B cell (primary cell): ENCODE measurements at regions not wholly inside any gene's neighbourhood (a gene's known extent, or its start where the extent isn't known, plus 50 kb on each side); places are given as distances from the start of the nearest gene placed in this dataset.

Experiments used
- ATAC-seq: fragments of 200-7000 bp; cut with Tn5 transposase; one replicate; pipeline ENCODE4 v1.10.0; 2021; ENCODE audit warnings: low read depth, mild to moderate bottlenecking, moderate number of reproducible peaks, moderate library complexity
- CTCF ChIA-PET: fragments of 350-600 bp; sonication (Branson Sonifier 250); formaldehyde crosslinking; loops from one replicate; lab custom pipeline; 2021; ENCODE audit warnings: antibody characterized with exemption, inconsistent platforms; lab: Charles Lee
- POLR2A ChIA-PET: fragments of 350-600 bp; sonication (Branson Sonifier 250); formaldehyde crosslinking; loops from one replicate; lab custom pipeline; 2021; ENCODE audit warnings: antibody characterized with exemption; lab: Charles Lee
- DNase-seq: peaks from one replicate; pipeline ENCODE4 v3.0.0; 2013
- H2AFZ ChIP-seq: 2 replicates; pipeline ENCODE4 v1.6.1; 2012; ENCODE audit warnings: mild to moderate bottlenecking, low read depth, low read length; ENCODE audit not compliant: insufficient read depth, poor library complexity, severe bottlenecking
- H3K27ac ChIP-seq, 2 donors: 1 replicate in 1 of 2; 2 replicates in 1 of 2; pipeline ENCODE4 v1.5.1; 2012 to 2013; ENCODE audit warnings: low read length in 2 of 2, mild to moderate bottlenecking in 2 of 2, moderate library complexity in 1 of 2
- H3K27me3 ChIP-seq, 4 experiments: fragments of 200-600 bp in 1 of 4; sonication (generic) in 1 of 4; replicated peaks in 1 of 4; 1 replicate in 2 of 4; 2 replicates in 2 of 4; pipeline versions ENCODE4 v1.6.1 to v1.7.0; 2013 to 2016; ENCODE audit warnings: low read length in 3 of 4, mild to moderate bottlenecking in 2 of 4, mixed read lengths in 1 of 4, moderate library complexity in 1 of 4; ENCODE audit not compliant: insufficient read depth in 4 of 4, control insufficient read depth in 3 of 4; ENCODE audit errors: control extremely low read depth in 1 of 4
- H3K36me3 ChIP-seq, 2 experiments: replicated peaks in 1 of 2; 1 replicate in 1 of 2; 2 replicates in 1 of 2; pipeline versions ENCODE4 v1.6.1 to v1.7.1; 2013; ENCODE audit warnings: low read length in 1 of 2; ENCODE audit not compliant: insufficient read depth in 2 of 2, control insufficient read depth in 1 of 2; ENCODE audit errors: control extremely low read depth in 1 of 2, extremely low read depth in 1 of 2
- H3K4me1 ChIP-seq, 2 donors: fragments of 200-600 bp in 1 of 2; sonication (generic) in 1 of 2; 1 replicate in 1 of 2; 2 replicates in 1 of 2; pipeline versions ENCODE4 v1.5.1 to v1.6.1; 2013 to 2017; ENCODE audit warnings: low read length in 2 of 2; ENCODE audit not compliant: control insufficient read depth in 2 of 2, insufficient read depth in 2 of 2
- H3K4me2 ChIP-seq: replicated peaks from 2 replicates; pipeline ENCODE3; 2012; ENCODE audit warnings: mild to moderate bottlenecking, low read depth, low read length; ENCODE audit not compliant: poor library complexity, severe bottlenecking
- H3K4me3 ChIP-seq, 5 experiments: fragments of 200-600 bp in 1 of 5; sonication (generic) in 1 of 5; 1 replicate in 3 of 5; 2 replicates in 2 of 5; pipeline versions ENCODE4 v1.5.1 to v1.7.0; 2011 to 2016; ENCODE audit warnings: low read length in 4 of 5, mild to moderate bottlenecking in 4 of 5, low read depth in 2 of 5, control low read depth in 1 of 5, moderate library complexity in 1 of 5; ENCODE audit not compliant: insufficient read depth in 1 of 5; ENCODE audit errors: control extremely low read depth in 1 of 5, extremely low read depth in 1 of 5
- H3K79me2 ChIP-seq: fragments of 200-600 bp; sonication (generic); one replicate; pipeline ENCODE4 v1.6.0; 2016; ENCODE audit warnings: low read length; ENCODE audit not compliant: control insufficient read depth, insufficient read depth
- H3K9ac ChIP-seq: fragments of 200-600 bp; sonication (generic); 2 replicates; pipeline ENCODE4 v1.6.1; 2017; ENCODE audit warnings: mild to moderate bottlenecking, low read length, moderate library complexity
- H3K9me3 ChIP-seq, 3 donors: one replicate each; pipeline versions ENCODE4 v1.6.1 to v1.7.1; 2013; ENCODE audit warnings: low read length in 2 of 3; ENCODE audit not compliant: control insufficient read depth in 2 of 3, insufficient read depth in 1 of 3; ENCODE audit errors: control extremely low read depth in 1 of 3
- H4K20me1 ChIP-seq: 2 replicates; pipeline ENCODE4 v1.6.0; 2012; ENCODE audit warnings: mild to moderate bottlenecking, low read length; ENCODE audit not compliant: insufficient read depth, control insufficient read depth, poor library complexity, severe bottlenecking
- H3K27ac Mint-ChIP-seq: one replicate; pipeline ENCODE4 v1.8.0; 2021; ENCODE audit warnings: mixed read lengths
- H3K27me3 Mint-ChIP-seq: one replicate; pipeline ENCODE4 v1.8.0; 2021; ENCODE audit warnings: mixed read lengths
- H3K4me1 Mint-ChIP-seq: one replicate; pipeline ENCODE4 v1.8.0; 2021; ENCODE audit warnings: mixed read lengths
- H3K4me3 Mint-ChIP-seq: one replicate; pipeline ENCODE4 v1.8.0; 2021; ENCODE audit warnings: mixed read lengths
- H3K9me3 Mint-ChIP-seq: one replicate; pipeline ENCODE4 v1.8.0; 2022; ENCODE audit warnings: mixed read lengths; ENCODE audit not compliant: insufficient read depth
- EZH2 ChIP-seq: IDR thresholded peaks from 2 replicates; pipeline ENCODE4 v1.6.1; 2012; ENCODE audit warnings: borderline replicate concordance, low read depth, mild to moderate bottlenecking, moderate library complexity, low read length; ENCODE audit not compliant: insufficient read depth, poor library complexity, severe bottlenecking
- WGBS: methylation state at CpG from one replicate; pipeline ENCODE4 v1.1.5; 2013; ENCODE audit warnings: missing lambda C conversion rate; ENCODE audit not compliant: insufficient coverage; 5-methylcytosine and 5-hydroxymethylcytosine counted together
- intact Hi-C: fragments of 100-400 bp; cut with micrococcal nuclease; formaldehyde crosslinking; loops from one replicate; pipeline ENCODE4 v1.10.0; 2022
- TF ChIP-seq, protein P1 (sequence below): fragments of 200-600 bp; IDR thresholded peaks from one replicate; pipeline ENCODE4 v1.8.0; 2022; ENCODE audit warnings: antibody characterized with exemption, mild to moderate bottlenecking

DNA sequence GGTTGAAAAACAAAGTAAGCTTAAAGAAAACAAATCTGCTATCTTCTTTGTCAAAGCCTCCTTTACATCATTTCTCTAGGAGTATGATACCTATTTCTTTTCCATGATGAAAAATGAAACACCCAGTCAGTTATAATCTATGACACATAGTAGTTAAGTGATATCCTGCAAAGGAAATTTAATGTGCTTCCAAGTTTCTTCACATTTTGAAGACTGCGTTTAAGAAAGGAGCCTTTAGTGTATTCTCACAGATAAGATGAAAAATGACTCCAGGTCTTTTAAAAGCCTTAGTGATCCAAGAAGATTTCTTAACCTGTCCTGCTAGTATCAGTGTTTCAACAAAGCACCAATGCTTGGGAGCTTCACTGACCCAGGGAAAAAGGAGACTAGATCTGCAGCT, 356.7 kb downstream of the CCDC85A start:
- Histone ChIP-seq H3K27me3 (no peaks in the 10 kb centered on the region), H3K4me2 (no peak overlapping the region), H3K9me3 (peaks cover 0 to 1% (median 0%) of the 10 kb centered on the region in 3 donors), H2AFZ (no peak overlapping the region), H3K27ac (no peak overlapping the region), H3K4me1 (no peaks in the 10 kb centered on the region), H3K9ac (no peak overlapping the region), H3K4me3 (no peak overlapping the region), H3K79me2 (no peaks in the 10 kb centered on the region), H4K20me1 (no peaks in the 10 kb centered on the region), H3K36me3 (no peaks in the 10 kb centered on the region)
- no peaks in the 10 kb centered on the region for H3K4me1 Mint-ChIP-seq
- H3K9me3 Mint-ChIP-seq = no peaks in the 10 kb centered on the region
- DNase-seq = no peak
- no peak for TF ChIP-seq EZH2
- TF ChIP-seq, protein P1, sequence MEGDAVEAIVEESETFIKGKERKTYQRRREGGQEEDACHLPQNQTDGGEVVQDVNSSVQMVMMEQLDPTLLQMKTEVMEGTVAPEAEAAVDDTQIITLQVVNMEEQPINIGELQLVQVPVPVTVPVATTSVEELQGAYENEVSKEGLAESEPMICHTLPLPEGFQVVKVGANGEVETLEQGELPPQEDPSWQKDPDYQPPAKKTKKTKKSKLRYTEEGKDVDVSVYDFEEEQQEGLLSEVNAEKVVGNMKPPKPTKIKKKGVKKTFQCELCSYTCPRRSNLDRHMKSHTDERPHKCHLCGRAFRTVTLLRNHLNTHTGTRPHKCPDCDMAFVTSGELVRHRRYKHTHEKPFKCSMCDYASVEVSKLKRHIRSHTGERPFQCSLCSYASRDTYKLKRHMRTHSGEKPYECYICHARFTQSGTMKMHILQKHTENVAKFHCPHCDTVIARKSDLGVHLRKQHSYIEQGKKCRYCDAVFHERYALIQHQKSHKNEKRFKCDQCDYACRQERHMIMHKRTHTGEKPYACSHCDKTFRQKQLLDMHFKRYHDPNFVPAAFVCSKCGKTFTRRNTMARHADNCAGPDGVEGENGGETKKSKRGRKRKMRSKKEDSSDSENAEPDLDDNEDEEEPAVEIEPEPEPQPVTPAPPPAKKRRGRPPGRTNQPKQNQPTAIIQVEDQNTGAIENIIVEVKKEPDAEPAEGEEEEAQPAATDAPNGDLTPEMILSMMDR = no peak
- intact Hi-C loops = no loop called here
- no peaks in the 10 kb centered on the region for H3K27me3 Mint-ChIP-seq
- no peak overlapping the region for H3K4me3 Mint-ChIP-seq
- ATAC-seq = no peak
- CTCF ChIA-PET = no interaction called here
- POLR2A ChIA-PET = no interaction called here
- H3K27ac Mint-ChIP-seq = no peak overlapping the region
- WGBS = no CpG with 5 or more reads among the region's 1 CpG

DNA sequence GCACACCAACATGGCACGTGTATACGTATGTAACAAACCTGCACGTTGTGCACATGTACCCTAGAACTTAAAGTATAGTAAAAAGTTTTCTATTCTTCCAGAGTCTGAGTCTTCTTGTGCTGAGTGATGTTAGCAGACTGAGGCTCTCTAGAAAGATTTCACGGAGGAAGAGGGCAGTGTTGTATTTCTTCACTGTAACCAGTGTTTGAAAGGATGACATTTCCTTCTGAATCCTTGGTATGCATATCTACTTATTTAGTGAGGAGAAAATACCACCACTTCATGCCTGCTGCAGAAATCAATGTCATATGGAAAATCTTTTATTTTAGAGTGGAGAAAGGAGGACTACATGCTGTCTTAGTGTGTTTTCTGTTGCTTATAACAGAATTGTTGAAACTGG, 357.1 kb downstream of the CCDC85A start:
- peaks cover 0 to 1% (median 0%) of the 10 kb centered on the region in 3 donors for H3K9me3 ChIP-seq
- Mint-ChIP-seq H3K4me3 (no peak overlapping the region), H3K9me3 (no peaks in the 10 kb centered on the region), H3K27me3 (no peaks in the 10 kb centered on the region), H3K27ac (no peak overlapping the region), H3K4me1 (no peaks in the 10 kb centered on the region)
- H3K4me2 ChIP-seq = no peak overlapping the region
- no peaks in the 10 kb centered on the region for H4K20me1 ChIP-seq
- WGBS = no CpG with 5 or more reads among the region's 4 CpGs
- TF ChIP-seq, protein P1 = no peak
- no peak for TF ChIP-seq EZH2
- DNase-seq = no peak
- H3K79me2 ChIP-seq = no peaks in the 10 kb centered on the region
- no peak for ATAC-seq
- no peak overlapping the region for H2AFZ ChIP-seq
- H3K27me3 ChIP-seq = no peaks in the 10 kb centered on the region
- H3K36me3 ChIP-seq = no peaks in the 10 kb centered on the region
- H3K4me3 ChIP-seq = no peak overlapping the region
- no peak overlapping the region for H3K27ac ChIP-seq
- ChIA-PET CTCF (no interaction called here), POLR2A (no interaction called here)
- no peak overlapping the region for H3K9ac ChIP-seq
- H3K4me1 ChIP-seq = no peaks in the 10 kb centered on the region
- intact Hi-C loops = no loop called here
